Panc1 (cell line): ENCODE measurements at regions not wholly inside any gene's neighbourhood (a gene's known extent, or its start where the extent isn't known, plus 50 kb on each side); places are given as distances from the start of the nearest gene placed in this dataset.

Source experiments
- SIN3A ChIP-seq: IDR thresholded peaks from 2 replicates; pipeline ENCODE4 v1.6.1; 2012; ENCODE audit warnings: low read depth, mild to moderate bottlenecking, low read length, moderate library complexity, borderline replicate concordance; ENCODE audit not compliant: insufficient read depth
- TF ChIP-seq, protein P1 (sequence below): fragments of 450-650 bp; IDR thresholded peaks from 2 replicates; pipeline ENCODE4 v1.5.1; 2017; ENCODE audit warnings: mild to moderate bottlenecking
- TF ChIP-seq, protein P2 (sequence below), 2 experiments: IDR thresholded peaks; 2 replicates each; pipeline ENCODE4 v1.6.1; 2011 to 2012; ENCODE audit warnings: low read depth in 2 of 2, control low read depth in 1 of 2, low read length in 1 of 2, mild to moderate bottlenecking in 1 of 2, moderate library complexity in 1 of 2; ENCODE audit not compliant: insufficient read depth in 1 of 2

DNA sequence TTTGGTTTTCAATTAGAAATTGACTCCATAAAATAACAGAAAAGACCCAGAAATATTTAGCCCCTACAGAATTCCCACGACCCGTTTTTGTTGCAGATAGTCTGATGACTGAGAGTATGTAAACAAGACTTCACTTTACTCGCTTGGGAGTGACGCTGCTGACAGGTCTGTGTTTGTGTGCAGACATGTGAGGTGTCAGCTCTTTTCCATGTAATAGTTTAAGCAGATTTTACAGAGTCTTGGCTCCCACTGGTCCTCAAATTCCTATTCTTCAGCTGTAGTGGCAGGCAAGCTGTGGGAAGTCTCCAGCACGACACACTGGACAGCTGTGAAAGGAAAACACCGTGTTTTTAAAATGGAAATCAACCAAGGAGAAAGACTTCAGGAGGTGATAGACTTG lies 455.7 kb downstream of the GABRG1 start:
- TF ChIP-seq, protein P1, sequence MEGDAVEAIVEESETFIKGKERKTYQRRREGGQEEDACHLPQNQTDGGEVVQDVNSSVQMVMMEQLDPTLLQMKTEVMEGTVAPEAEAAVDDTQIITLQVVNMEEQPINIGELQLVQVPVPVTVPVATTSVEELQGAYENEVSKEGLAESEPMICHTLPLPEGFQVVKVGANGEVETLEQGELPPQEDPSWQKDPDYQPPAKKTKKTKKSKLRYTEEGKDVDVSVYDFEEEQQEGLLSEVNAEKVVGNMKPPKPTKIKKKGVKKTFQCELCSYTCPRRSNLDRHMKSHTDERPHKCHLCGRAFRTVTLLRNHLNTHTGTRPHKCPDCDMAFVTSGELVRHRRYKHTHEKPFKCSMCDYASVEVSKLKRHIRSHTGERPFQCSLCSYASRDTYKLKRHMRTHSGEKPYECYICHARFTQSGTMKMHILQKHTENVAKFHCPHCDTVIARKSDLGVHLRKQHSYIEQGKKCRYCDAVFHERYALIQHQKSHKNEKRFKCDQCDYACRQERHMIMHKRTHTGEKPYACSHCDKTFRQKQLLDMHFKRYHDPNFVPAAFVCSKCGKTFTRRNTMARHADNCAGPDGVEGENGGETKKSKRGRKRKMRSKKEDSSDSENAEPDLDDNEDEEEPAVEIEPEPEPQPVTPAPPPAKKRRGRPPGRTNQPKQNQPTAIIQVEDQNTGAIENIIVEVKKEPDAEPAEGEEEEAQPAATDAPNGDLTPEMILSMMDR, result no peak
- no peak for TF ChIP-seq SIN3A
- TF ChIP-seq, protein P2, sequence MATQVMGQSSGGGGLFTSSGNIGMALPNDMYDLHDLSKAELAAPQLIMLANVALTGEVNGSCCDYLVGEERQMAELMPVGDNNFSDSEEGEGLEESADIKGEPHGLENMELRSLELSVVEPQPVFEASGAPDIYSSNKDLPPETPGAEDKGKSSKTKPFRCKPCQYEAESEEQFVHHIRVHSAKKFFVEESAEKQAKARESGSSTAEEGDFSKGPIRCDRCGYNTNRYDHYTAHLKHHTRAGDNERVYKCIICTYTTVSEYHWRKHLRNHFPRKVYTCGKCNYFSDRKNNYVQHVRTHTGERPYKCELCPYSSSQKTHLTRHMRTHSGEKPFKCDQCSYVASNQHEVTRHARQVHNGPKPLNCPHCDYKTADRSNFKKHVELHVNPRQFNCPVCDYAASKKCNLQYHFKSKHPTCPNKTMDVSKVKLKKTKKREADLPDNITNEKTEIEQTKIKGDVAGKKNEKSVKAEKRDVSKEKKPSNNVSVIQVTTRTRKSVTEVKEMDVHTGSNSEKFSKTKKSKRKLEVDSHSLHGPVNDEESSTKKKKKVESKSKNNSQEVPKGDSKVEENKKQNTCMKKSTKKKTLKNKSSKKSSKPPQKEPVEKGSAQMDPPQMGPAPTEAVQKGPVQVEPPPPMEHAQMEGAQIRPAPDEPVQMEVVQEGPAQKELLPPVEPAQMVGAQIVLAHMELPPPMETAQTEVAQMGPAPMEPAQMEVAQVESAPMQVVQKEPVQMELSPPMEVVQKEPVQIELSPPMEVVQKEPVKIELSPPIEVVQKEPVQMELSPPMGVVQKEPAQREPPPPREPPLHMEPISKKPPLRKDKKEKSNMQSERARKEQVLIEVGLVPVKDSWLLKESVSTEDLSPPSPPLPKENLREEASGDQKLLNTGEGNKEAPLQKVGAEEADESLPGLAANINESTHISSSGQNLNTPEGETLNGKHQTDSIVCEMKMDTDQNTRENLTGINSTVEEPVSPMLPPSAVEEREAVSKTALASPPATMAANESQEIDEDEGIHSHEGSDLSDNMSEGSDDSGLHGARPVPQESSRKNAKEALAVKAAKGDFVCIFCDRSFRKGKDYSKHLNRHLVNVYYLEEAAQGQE (IDR thresholded peaks at IDR 0.05; ENCODE audit: insufficient read depth in 1 of 2, low read depth in 2 of 2, low read length in 1 of 2), result no peak
